ENCODE measurements at regions not wholly inside any gene's neighbourhood (a gene's known extent, or its start where the extent isn't known, plus 50 kb on each side); places are given as distances from the start of the nearest gene placed in this dataset.

- Histone ChIP-seq H3K9ac (ENCODE audit: low read depth in 2 of 2, low read length in 2 of 2) (no peak overlapping the region), H3K4me1 (no peaks in the 10 kb centered on the region), H3K27ac (no peak overlapping the region), H3K4me3 (no peak overlapping the region), H3K27me3 (no peaks in the 10 kb centered on the region), H3K36me3 (no peaks in the 10 kb centered on the region), H3K9me3 (no peaks in the 10 kb centered on the region)
- no peak for TF ChIP-seq CTCF (IDR thresholded peaks at IDR 0.05)
- intact Hi-C loops (cut with DNase I), result no loop called here
- DNase-seq, result no peak
These were observed 656.5 kb downstream of the TLE1 start for GRCh38 chr9:81032831-81033230.

DNA sequence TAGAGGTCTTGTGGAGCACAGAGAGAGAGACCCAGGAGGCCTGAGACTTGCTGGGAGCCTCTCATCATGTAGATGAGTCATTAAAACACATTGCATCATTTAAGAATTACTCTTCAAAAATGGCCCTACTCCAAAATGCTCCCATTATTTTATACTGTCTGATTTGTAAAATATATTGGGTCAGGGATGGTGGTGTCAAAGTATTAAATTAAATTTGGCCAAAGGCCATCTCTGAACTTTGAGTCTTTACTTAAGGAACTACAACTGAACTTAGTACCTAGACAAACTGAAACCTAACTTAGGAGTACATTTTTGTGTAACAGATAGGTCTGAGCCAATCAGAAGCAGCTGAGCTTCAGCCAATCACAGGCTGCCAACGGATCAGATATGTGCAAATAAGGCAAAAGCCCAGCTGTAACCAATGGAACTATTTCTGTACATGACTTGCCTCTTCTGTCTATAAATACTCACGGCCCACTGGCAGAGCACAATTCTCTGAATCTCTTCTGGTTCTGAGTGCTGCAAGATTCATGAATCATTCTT is 657.2 kb downstream of the TLE1 start:
- H3K27me3 ChIP-seq, result no peaks in the 10 kb centered on the region
- intact Hi-C loops (cut with DNase I), result no loop called here
- DNase-seq, result no peak
- H3K27ac ChIP-seq, result no peak overlapping the region
- no peak overlapping the region for H3K9ac ChIP-seq (ENCODE audit: low read depth in 2 of 2, low read length in 2 of 2)
- H3K36me3 ChIP-seq, result no peaks in the 10 kb centered on the region
- TF ChIP-seq CTCF (IDR thresholded peaks at IDR 0.05), result no peak
- no peak overlapping the region for H3K4me3 ChIP-seq
- no peaks in the 10 kb centered on the region for H3K4me1 ChIP-seq
- no peaks in the 10 kb centered on the region for H3K9me3 ChIP-seq

GRCh38 chr9:81031422-81032029 is 657.8 kb downstream of the TLE1 start:
- Histone ChIP-seq H3K4me3 (no peak overlapping the region), H3K36me3 (no peaks in the 10 kb centered on the region), H3K9ac (ENCODE audit: low read depth in 2 of 2, low read length in 2 of 2) (no peak overlapping the region), H3K9me3 (no peaks in the 10 kb centered on the region), H3K4me1 (no peaks in the 10 kb centered on the region), H3K27ac (no peak overlapping the region), H3K27me3 (no peaks in the 10 kb centered on the region)
- intact Hi-C loops (cut with DNase I), result no loop called here
- TF ChIP-seq CTCF (IDR thresholded peaks at IDR 0.05), result no peak
- no peak for DNase-seq

DNA sequence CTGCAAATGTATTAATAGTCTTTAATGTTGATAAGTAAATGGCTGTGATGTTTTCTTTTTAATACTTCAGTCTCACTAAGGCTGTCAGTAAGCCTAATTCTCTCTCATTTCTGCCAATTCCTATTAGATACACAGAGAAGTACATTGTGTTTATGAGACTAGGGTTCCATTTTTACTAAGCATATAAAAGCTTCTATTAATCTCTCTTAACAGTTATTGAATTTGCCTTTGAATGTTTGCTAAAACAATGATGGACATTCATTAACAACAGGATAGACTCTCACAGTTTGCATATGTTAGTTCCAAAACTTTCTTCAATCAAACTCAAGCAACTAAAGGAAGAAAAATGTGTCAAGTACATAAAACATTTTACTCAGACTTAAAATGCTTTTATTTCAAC is 659.3 kb downstream of the TLE1 start:
- Histone ChIP-seq H3K9ac (ENCODE audit: low read depth in 2 of 2, low read length in 2 of 2) (no peak overlapping the region), H3K9me3 (no peaks in the 10 kb centered on the region), H3K27ac (no peak overlapping the region), H3K36me3 (no peaks in the 10 kb centered on the region), H3K27me3 (no peaks in the 10 kb centered on the region), H3K4me3 (no peak overlapping the region), H3K4me1 (no peaks in the 10 kb centered on the region)
- no peak for TF ChIP-seq CTCF (IDR thresholded peaks at IDR 0.05)
- DNase-seq, result no peak
- intact Hi-C loops (cut with DNase I), result no loop called here

GRCh38 chr9:81028504-81028903 is 660.8 kb downstream of the TLE1 start:
- Histone ChIP-seq H3K27me3 (no peaks in the 10 kb centered on the region), H3K4me3 (no peak overlapping the region), H3K9me3 (no peaks in the 10 kb centered on the region), H3K9ac (ENCODE audit: low read depth in 2 of 2, low read length in 2 of 2) (no peak overlapping the region), H3K4me1 (no peaks in the 10 kb centered on the region), H3K27ac (no peak overlapping the region), H3K36me3 (no peaks in the 10 kb centered on the region)
- no peak for TF ChIP-seq CTCF (IDR thresholded peaks at IDR 0.05)
- no peak for DNase-seq
- intact Hi-C loops (cut with DNase I), result no loop called here
